CD1c-positive myeloid dendritic cell (primary cell): ENCODE measurements at regions not wholly inside any gene's neighbourhood (a gene's known extent, or its start where the extent isn't known, plus 50 kb on each side); places are given as distances from the start of the nearest gene placed in this dataset.
"Not testable (repeated sequence)": the region's sequence is repeated elsewhere in the genome, so short reads cannot be mapped to it uniquely, and the experiment has no call there.

ENCODE experiments used
- DNase-seq: peaks from one replicate; pipeline ENCODE4 v3.0.0-alpha.2; 2016; ENCODE audit errors: extremely low spot score

GRCh38 chr17:20733923-20734322 lies 154.4 kb downstream of the CDRT15L2 start:
- DNase-seq = no peak

DNA sequence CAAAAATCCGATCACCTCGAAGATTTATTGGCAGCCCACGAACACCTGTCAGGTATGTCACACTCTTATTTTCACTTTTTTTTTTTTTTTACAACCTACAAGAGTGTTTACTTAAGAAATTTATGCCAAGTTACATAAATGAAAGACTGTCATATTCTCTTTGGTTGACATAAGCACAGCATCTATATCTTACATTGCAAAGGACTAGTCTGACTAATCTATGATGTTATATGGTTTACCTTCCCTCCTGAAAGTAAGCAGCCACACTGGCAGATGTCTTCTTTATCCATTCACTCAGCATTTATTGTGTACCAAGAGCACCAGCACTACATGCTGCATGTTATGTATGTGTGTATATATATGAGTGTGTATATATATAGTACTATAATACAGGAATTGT lies 156.3 kb downstream of the CDRT15L2 start:
- no peak for DNase-seq

DNA sequence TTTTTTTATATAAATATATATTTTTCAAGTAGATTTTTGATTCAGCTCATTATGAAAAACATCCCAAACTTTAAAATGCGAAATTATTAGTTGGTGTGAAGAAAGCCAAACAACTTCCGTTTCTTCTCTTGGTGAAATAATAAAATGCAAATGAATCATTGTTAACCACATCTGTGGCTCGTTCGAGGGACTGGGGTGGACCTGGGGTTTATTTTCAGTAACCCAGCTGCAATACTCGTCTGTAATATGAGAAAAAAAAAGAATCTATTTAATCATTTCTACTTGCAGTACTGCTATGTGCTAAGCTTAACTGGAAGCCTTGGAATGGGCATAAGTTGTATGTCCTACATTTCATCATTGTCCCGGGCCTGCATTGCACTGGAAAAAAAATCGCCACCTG lies 158.1 kb downstream of the CDRT15L2 start:
- not testable (repeated sequence) for DNase-seq

DNA sequence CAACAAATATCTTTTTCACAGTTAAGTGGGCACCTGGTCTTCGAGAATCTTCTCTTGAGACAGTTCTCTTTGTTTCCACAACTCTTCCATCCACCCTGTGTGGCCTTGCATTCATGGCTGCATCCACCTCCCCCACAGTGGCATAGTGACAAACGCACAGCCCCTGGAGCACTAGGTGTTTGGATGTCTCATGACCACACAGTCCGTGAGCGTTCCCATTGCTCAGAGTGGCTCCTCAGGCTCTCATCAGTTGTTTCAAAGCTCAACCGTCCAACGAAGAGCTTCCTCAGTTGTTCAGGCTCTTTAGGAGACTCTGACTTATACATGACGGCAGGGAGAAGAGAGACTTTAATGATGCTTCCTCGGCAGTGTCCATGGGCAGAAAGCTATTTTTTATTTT lies 191.6 kb downstream of the CDRT15L2 start:
- no peak for DNase-seq

GRCh38 chr17:20774472-20775135 lies 195.1 kb downstream of the CDRT15L2 start:
- DNase-seq = no peak

DNA sequence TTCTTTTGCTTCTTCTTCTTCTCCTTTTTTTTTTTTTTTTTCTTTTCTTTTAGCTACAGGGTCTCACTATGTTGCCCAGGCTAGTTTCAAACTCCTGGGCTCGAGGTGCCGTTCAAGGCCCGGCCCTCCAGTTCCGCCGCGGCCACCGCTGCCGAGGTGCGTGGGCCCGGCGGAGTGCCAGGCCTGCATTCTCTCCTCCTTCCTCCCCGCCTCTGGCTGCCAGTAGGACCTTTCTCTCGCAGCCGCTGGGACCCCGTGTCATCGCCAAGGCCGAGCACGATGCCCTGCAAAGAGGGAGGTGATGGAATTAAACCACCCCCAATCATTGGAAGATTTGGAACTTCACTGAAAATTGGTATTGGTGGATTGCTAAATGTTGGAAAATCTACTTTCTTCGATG lies 195.8 kb downstream of the CDRT15L2 start:
- no peak for DNase-seq

DNA sequence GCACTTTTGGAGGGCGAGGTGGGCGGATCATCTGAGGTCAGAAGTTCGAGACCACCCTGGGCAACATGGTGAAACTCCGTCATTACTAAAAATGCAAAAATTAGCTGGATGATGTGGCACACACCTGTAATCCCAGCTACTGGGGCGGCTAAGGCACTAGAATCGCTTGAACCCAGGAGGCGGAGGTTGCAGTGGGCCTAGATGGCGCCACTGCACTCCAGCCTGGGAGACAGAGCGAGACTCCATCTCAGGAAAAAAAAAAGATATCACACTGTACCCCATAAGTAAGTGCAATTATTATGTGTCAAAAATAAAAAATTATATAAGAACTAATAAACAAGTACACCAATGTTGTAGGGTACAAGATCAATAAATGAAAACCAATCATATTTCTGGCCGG lies 200.0 kb downstream of the CDRT15L2 start:
- no peak for DNase-seq

DNA sequence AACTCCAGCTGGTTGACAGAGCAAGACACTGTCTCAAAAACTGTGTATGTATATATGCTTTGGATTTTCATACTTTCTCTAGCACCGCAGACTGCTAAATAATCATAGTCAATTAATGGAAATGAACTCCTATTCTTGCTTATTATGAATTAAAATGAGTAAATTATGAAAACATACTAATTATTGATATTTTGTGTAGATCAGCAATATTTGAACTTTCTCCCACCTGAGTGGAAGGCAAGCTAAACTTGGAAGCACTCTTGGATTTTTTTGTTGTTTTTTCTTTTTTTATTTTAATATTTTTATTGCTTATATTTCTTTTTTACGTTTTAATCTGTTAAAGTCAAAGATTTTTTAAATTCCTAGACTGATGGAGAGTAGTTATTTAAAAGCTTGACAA lies 201.7 kb downstream of the CDRT15L2 start:
- no peak for DNase-seq

DNA sequence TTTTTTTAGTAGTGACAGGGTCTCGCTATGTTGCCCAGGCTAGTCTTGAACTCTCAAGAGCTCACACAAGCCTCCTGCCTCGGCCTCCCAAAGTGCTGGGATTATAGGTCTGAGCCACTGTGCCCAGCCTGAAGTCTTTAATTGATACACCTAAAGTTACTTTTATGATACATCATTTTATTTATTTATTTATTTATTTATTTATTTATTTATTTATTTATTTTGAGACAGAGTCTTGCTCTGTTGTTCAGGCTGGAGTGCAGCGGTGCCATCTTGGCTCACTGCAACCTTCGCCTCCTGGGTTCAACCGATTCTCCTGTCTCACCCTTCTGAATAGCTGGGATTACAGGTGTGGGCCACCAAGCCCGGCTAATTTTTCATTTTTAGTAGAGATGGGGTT lies 202.3 kb downstream of the CDRT15L2 start:
- not testable (repeated sequence) for DNase-seq

- no peak for DNase-seq
Measured at GRCh38 chr17:20783091-20783490, 203.6 kb downstream of the CDRT15L2 start.

DNA sequence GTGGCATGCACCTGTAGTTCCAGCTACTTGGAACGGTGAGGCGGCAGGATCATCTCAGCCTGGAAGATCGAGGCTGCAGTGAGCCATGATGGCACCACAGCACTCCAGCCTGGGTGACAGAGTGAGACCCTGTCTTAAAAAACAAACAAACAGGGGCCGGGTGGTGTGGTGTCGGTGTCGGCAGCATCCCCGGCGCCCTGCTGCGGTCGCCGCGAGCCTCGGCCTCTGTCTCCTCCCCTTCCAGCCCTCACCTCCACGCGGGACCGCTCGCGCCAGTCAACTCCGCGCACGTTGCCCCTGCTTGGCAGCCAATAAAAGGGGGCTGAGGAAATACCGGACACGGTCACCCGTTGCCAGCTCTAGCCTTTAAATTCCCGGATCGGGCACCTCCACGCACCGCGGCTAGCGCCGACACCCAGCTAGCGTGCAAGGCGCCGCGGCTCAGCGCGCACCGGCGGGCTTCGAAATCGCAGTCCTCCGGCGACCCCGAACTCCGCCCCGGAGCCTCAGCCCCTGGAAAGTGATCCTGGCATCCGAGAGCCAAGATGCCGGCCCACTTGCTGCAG lies 204.7 kb downstream of the CDRT15L2 start:
- DNase-seq = no peak

DNA sequence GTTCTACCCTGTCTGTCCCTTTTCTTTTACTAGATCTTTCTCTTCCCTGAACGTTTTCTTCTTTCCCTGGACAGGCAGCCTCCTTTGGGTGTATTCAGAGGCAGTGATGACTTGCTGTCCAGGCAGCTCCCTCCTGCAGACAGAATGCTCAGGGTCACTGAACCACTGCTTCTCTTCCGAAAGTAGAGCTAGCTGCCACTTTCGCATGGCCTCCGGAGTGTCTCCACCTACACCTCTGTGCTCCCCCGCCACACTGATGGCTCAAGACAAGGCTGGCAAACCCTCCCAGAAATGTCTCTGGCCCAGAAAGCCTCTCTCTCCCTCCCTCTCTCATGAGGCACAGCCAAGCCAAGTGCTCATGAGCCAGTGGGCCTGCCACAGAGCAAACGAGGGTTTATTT lies 207.8 kb downstream of the CDRT15L2 start:
- no peak for DNase-seq

DNA sequence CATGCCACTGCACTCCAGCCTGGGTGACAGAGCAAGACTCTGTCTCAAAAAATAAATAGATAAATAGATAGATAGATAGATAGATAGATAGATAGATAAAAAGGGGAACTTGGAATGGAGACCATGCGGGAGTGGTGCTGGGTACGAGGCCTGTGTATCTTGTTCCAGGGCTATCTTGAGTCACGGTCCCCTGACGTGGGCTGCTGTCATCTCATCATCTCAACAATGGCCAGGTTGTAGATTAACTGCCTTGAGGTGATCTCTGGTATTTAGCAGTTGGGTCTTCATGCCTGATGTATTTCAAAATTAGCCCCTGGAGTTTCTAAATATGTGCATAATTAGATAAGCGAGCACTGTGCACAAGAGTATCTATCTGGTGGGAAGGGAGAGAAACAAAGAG lies 212.1 kb downstream of the CDRT15L2 start:
- no peak for DNase-seq

DNA sequence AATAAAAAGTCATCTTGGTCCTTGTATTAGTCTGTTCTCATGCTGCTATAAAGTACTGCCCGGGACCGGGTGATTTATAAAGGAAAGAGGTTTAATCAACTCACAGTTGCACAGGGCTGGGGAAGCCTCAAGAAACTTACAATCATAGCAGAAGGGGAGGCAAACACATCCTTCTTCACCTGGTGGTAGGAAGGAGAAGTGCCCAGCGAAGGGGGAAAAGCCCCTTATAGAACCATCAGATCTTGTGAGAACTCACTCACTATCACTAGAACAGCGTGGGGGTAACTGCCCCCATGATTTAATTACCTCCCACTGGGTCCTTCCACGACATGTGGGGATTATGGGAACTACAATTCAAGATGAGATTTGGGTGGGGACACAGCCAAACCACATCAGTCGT lies 215.0 kb downstream of the CDRT15L2 start:
- not testable (repeated sequence) for DNase-seq

- no peak for DNase-seq
Measured at GRCh38 chr17:20797292-20797691, 217.8 kb downstream of the CDRT15L2 start.

DNA sequence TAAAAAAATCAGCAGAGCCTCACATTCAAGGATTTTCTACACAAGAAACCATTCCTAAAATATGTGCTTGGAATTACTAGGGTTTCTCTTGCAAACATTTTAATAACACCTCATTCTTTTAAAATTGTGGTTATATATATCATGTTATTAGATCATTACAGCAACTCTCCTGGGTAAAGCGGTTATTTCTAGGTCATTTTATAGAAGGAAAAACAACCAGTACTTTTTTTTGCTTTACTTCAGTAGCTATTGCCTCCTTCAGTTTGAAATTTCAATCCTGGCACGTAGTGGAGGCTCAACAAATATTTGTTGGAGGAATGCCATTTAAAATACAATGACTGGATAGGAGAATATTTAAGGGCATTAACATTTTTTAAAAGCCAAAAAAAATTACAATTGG lies 220.6 kb downstream of the CDRT15L2 start:
- no peak for DNase-seq

DNA sequence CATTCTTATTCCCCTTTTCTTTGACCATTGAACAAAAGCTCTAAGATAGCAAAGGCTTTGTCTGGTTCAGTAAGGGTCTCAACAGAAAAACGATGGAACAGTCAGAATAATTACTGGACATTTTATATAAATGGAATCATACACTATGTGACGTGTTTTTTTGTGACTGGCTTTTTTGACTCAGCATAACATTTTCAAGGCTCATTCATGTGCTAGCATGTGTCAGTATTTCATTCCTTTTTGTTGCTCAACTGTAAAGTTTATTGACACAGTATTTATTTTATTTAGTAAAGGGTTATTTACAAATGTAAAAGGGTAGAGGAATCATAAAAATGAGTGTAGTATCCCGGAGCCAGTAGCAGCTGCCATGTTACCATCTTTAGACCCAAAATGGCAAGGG lies 226.2 kb downstream of the CDRT15L2 start:
- DNase-seq = no peak

- DNase-seq = not testable (repeated sequence)
Measured at GRCh38 chr17:20807566-20807965, 228.0 kb downstream of the CDRT15L2 start.

DNA sequence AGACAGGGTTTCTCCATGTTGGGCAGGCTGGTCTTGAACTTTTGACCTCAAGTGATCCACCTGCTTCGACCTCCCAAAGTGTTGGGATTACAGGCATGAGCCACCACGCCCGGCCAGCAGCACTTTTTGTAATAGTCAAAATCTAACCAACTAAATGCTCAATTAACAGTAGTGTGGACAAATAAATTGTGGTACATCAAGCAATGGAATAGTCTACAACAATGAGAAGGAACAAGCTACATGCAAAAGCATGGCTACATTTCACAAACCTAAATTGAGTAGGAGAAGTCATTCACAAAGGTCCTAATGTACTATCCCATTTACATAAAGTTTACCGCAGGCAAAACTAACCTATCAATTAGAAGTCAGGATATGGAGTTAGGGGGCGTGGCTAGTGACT lies 227.4 kb downstream of the USP22 start:
- not testable (repeated sequence) for DNase-seq

GRCh38 chr17:20823905-20824304 lies 218.9 kb downstream of the USP22 start:
- no peak for DNase-seq

DNA sequence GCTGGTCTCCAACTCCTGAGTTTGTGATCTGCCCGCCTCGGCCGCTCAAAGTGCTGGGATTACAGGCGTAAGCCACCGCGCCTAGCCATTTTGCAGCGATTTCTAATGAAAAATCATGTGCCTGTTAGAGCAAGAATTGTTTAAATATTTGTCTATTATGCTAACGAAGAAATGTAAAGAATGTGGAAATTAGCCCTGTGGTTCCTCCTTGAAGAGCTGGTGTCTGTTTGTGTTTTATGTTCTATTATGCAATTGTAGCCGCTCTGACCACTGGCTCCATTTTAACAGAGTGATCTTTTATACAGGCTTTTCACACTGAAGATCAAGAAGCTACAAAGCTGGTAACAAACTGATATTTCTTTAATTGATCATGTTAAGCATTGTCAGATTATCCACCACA lies 217.3 kb downstream of the USP22 start:
- no peak for DNase-seq

DNA sequence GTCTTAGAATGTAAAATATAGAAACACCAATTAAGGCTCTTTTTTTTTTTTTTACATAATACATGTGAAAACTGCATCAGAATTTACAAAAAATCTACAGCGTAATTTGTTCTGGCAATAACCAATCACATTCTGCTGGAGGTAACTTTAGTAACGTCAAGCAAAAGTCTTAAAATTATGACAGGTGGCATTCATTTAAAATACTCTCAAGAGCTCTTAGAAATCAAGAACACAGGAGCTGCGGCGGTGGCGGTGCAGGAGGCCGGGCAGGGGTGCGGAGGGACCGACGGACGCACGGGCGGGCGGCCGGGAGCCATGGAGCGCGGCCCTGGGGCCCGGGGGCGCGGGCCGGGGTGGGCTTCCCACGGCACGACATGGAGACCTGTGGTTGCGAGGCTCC lies 202.4 kb downstream of the USP22 start:
- DNase-seq = not testable (repeated sequence)

GRCh38 chr17:20840987-20841865 lies 201.6 kb downstream of the USP22 start:
- not testable (repeated sequence) for DNase-seq
